IMR-90 (cell line): ENCODE measurements at regions not wholly inside any gene's neighbourhood (a gene's known extent, or its start where the extent isn't known, plus 50 kb on each side); places are given as distances from the start of the nearest gene placed in this dataset.

ENCODE experiments used
- ATAC-seq: fragments of 200-7000 bp; cut with Tn5 transposase; 2 replicates; pipeline ENCODE4 v1.9.1; 2020; ENCODE audit warnings: low read depth, mild to moderate bottlenecking, moderate library complexity
- BruUV-seq: library from RNA; stranded (reverse); fragments of 400-500 nt; replicated peaks from 2 replicates; lab custom pipeline; 2021; lab: Mats Ljungman, UMichigan
- CTCF ChIA-PET: fragments of 300-600 bp; formaldehyde crosslinking; extraction: SDS; loops from one replicate; lab custom pipeline; 2021; ENCODE audit warnings: antibody characterized with exemption; lab: Yijun Ruan, JAX
- POLR2A ChIA-PET: fragments of 300-600 bp; sonication (Branson Sonifier 250); formaldehyde crosslinking; loops from one replicate; lab custom pipeline; 2022; ENCODE audit warnings: antibody characterized with exemption; ENCODE audit not compliant: unreplicated experiment; lab: Charles Lee
- DNase-seq: peaks from one replicate; pipeline ENCODE4 v3.0.0; 2013
- H2AFZ ChIP-seq: replicated peaks from 2 replicates; pipeline ENCODE3; 2013; ENCODE audit warnings: low read length, mild to moderate bottlenecking; ENCODE audit not compliant: poor library complexity
- H2AK5ac ChIP-seq: 2 replicates; pipeline ENCODE4 v1.6.1; 2013; ENCODE audit warnings: low read depth, low read length, inconsistent platforms
- H2AK9ac ChIP-seq: replicated peaks from 2 replicates; pipeline ENCODE3; 2013; ENCODE audit warnings: mild to moderate bottlenecking, low read depth, low read length, moderate library complexity; ENCODE audit not compliant: poor library complexity
- H2BK120ac ChIP-seq: 2 replicates; pipeline ENCODE4 v1.6.1; 2013; ENCODE audit warnings: low read depth, low read length, inconsistent platforms
- H2BK15ac ChIP-seq: 3 replicates; pipeline ENCODE4 v1.6.1; 2013; ENCODE audit warnings: low read depth, low read length, inconsistent platforms
- H2BK20ac ChIP-seq: 2 replicates; pipeline ENCODE4 v1.6.1; 2013; ENCODE audit warnings: low read depth, mild to moderate bottlenecking, inconsistent platforms, low read length, moderate library complexity
- H2BK5ac ChIP-seq: 2 replicates; pipeline ENCODE4 v1.6.1; 2013; ENCODE audit warnings: mild to moderate bottlenecking, low read depth, low read length, inconsistent platforms; ENCODE audit not compliant: poor library complexity, severe bottlenecking
- H3K14ac ChIP-seq: replicated peaks from 2 replicates; pipeline ENCODE4 v1.6.1; 2013; ENCODE audit warnings: low read depth, low read length, inconsistent platforms
- H3K18ac ChIP-seq: 2 replicates; pipeline ENCODE4 v1.6.1; 2013; ENCODE audit warnings: low read depth, low read length, control low read depth
- H3K23ac ChIP-seq: 2 replicates; pipeline ENCODE4 v1.6.1; 2013; ENCODE audit warnings: low read depth, low read length, inconsistent platforms
- H3K27ac ChIP-seq: 2 replicates; pipeline ENCODE4 v1.5.1; 2013; ENCODE audit warnings: mild to moderate bottlenecking, control low read depth, low read length; ENCODE audit not compliant: insufficient read depth
- H3K27me3 ChIP-seq: 2 replicates; pipeline ENCODE4 v1.6.1; 2013; ENCODE audit warnings: low read length; ENCODE audit not compliant: control insufficient read depth, insufficient read depth
- H3K36me3 ChIP-seq: 2 replicates; pipeline ENCODE4 v1.6.1; 2013; ENCODE audit warnings: low read length, mixed read lengths; ENCODE audit not compliant: control insufficient read depth, insufficient read depth
- H3K4ac ChIP-seq: 2 replicates; pipeline ENCODE4 v1.6.1; 2013; ENCODE audit warnings: low read depth, low read length, inconsistent platforms
- H3K4me1 ChIP-seq: 2 replicates; pipeline ENCODE4 v1.6.1; 2013; ENCODE audit warnings: low read length, mixed read lengths; ENCODE audit not compliant: control insufficient read depth, insufficient read depth
- H3K4me2 ChIP-seq: 2 replicates; pipeline ENCODE4 v1.6.1; 2013; ENCODE audit warnings: low read depth, mild to moderate bottlenecking, control low read depth, low read length, moderate library complexity
- H3K4me3 ChIP-seq: 2 replicates; pipeline ENCODE4 v1.5.1; 2013; ENCODE audit warnings: low read depth, mild to moderate bottlenecking, control low read depth, low read length, moderate library complexity; ENCODE audit not compliant: insufficient read depth
- H3K56ac ChIP-seq: 2 replicates; pipeline ENCODE4 v1.6.1; 2013; ENCODE audit warnings: low read length, inconsistent platforms; ENCODE audit not compliant: insufficient read depth; ENCODE audit errors: extremely low read depth
- H3K79me1 ChIP-seq, 2 experiments: 2 replicates each; pipeline ENCODE4 v1.6.1; 2013; ENCODE audit warnings: low read length in 2 of 2, inconsistent platforms in 1 of 2, low read depth in 1 of 2
- H3K9ac ChIP-seq: 2 replicates; pipeline ENCODE4 v1.6.1; 2013; ENCODE audit warnings: low read depth, low read length, control low read depth
- H3K9me1 ChIP-seq: 2 replicates; pipeline ENCODE4 v1.6.1; 2013; ENCODE audit warnings: low read length, inconsistent platforms; ENCODE audit not compliant: insufficient read depth
- H3K9me3 ChIP-seq: 2 replicates; pipeline ENCODE4 v1.6.1; 2013; ENCODE audit warnings: low read length; ENCODE audit not compliant: control insufficient read depth, insufficient read depth
- H4K20me1 ChIP-seq: 2 replicates; pipeline ENCODE4 v1.6.1; 2013; ENCODE audit warnings: low read length, inconsistent platforms; ENCODE audit not compliant: insufficient read depth
- H4K5ac ChIP-seq: 2 replicates; pipeline ENCODE4 v1.6.1; 2013; ENCODE audit warnings: mild to moderate bottlenecking, low read depth, low read length, control low read depth
- H4K8ac ChIP-seq, 2 experiments: 2 replicates each; pipeline ENCODE4 v1.6.1; 2013; ENCODE audit warnings: low read depth in 2 of 2, low read length in 2 of 2, control low read depth in 1 of 2, inconsistent platforms in 1 of 2
- H4K91ac ChIP-seq: 2 replicates; pipeline ENCODE4 v1.6.1; 2013; ENCODE audit warnings: low read depth, low read length, inconsistent platforms; ENCODE audit not compliant: insufficient read depth
- BHLHE40 ChIP-seq: fragments of 150-350 bp; IDR thresholded peaks from 2 replicates; pipeline ENCODE4 v1.6.1; 2016; ENCODE audit warnings: mild to moderate bottlenecking, low read depth, low read length
- CEBPB ChIP-seq: IDR thresholded peaks from 2 replicates; pipeline ENCODE4 v1.6.1; 2012; ENCODE audit warnings: low read depth, low read length, improper control_type of control experiment
- CHD1 ChIP-seq: IDR thresholded peaks from 2 replicates; pipeline ENCODE4 v1.6.1; 2012; ENCODE audit warnings: low read depth, low read length, improper control_type of control experiment
- ELK1 ChIP-seq: fragments of 150-350 bp; IDR thresholded peaks from 2 replicates; pipeline ENCODE4 v1.6.1; 2016; ENCODE audit warnings: low read depth, mild to moderate bottlenecking, low read length, moderate library complexity, borderline replicate concordance
- FOS ChIP-seq: fragments of 150-350 bp; IDR thresholded peaks from 2 replicates; pipeline ENCODE4 v1.6.1; 2016; ENCODE audit warnings: low read depth, low read length
- MAFK ChIP-seq: IDR thresholded peaks from 2 replicates; pipeline ENCODE4 v1.6.1; 2012; ENCODE audit warnings: low read depth, low read length, improper control_type of control experiment
- MAZ ChIP-seq: IDR thresholded peaks from 2 replicates; pipeline ENCODE4 v1.6.1; 2012; ENCODE audit warnings: low read depth, mild to moderate bottlenecking, low read length, improper control_type of control experiment, moderate library complexity, borderline replicate concordance
- MXI1 ChIP-seq: IDR thresholded peaks from 2 replicates; pipeline ENCODE4 v1.6.1; 2012; ENCODE audit warnings: low read depth, mild to moderate bottlenecking, low read length, moderate library complexity, borderline replicate concordance
- NFE2L2 ChIP-seq: fragments of 150-350 bp; IDR thresholded peaks from 2 replicates; pipeline ENCODE4 v1.6.1; 2016; ENCODE audit warnings: low read depth, mild to moderate bottlenecking, low read length
- POLR2A ChIP-seq: IDR thresholded peaks from 2 replicates; pipeline ENCODE4 v1.6.1; 2012; ENCODE audit warnings: mild to moderate bottlenecking, low read depth, low read length
- RAD21 ChIP-seq: IDR thresholded peaks from 2 replicates; pipeline ENCODE4 v1.6.1; 2012; ENCODE audit warnings: low read length, improper control_type of control experiment
- RCOR1 ChIP-seq: IDR thresholded peaks from 2 replicates; pipeline ENCODE4 v1.6.1; 2012; ENCODE audit warnings: mild to moderate bottlenecking, low read length, improper control_type of control experiment; ENCODE audit not compliant: insufficient replicate concordance
- RFX5 ChIP-seq: IDR thresholded peaks from 2 replicates; pipeline ENCODE4 v1.8.0; 2012; ENCODE audit warnings: low read depth, mild to moderate bottlenecking, low read length, moderate library complexity
- SMC3 ChIP-seq: fragments of 150-350 bp; IDR thresholded peaks from 2 replicates; pipeline ENCODE4 v1.6.1; 2016; ENCODE audit warnings: low read depth, mild to moderate bottlenecking, antibody characterized with exemption, low read length, moderate library complexity
- USF2 ChIP-seq: fragments of 150-350 bp; IDR thresholded peaks from 2 replicates; pipeline ENCODE4 v1.6.1; 2017; ENCODE audit warnings: mild to moderate bottlenecking, antibody characterized with exemption, low read length, low read depth
- WGBS, 2 experiments: methylation state at CpG; one replicate each; pipeline versions ENCODE4 v1.1.5 to v1.1.7; 2013; ENCODE audit warnings: missing lambda C conversion rate in 2 of 2; ENCODE audit not compliant: insufficient read length in 1 of 2; ENCODE audit errors: extremely low coverage in 2 of 2; 5-methylcytosine and 5-hydroxymethylcytosine counted together
- dilution Hi-C: fragments of 300-500 bp; cut with HindIII; formaldehyde crosslinking; loops from one replicate; pipeline ENCODE4 v1.14.3; 2018; ENCODE audit warnings: low sequenced_read_pairs; ENCODE audit not compliant: unreplicated experiment
- in situ Hi-C: fragments of 300-500 bp; cut with MboI; formaldehyde crosslinking; loops from 3 replicates; pipeline ENCODE4 v1.14.3; 2019; ENCODE audit warnings: low sequenced_read_pairs, inconsistent platforms, mixed read lengths
- intact Hi-C: fragments of 100-400 bp; cut with micrococcal nuclease; formaldehyde crosslinking; loops from 2 replicates; pipeline ENCODE4 v1.10.0; 2022
- TF ChIP-seq, protein P1 (sequence below): conservative IDR thresholded peaks from 2 replicates; pipeline ENCODE4 v1.5.1; 2012; ENCODE audit warnings: mild to moderate bottlenecking, low read depth, low read length, improper control_type of control experiment

DNA sequence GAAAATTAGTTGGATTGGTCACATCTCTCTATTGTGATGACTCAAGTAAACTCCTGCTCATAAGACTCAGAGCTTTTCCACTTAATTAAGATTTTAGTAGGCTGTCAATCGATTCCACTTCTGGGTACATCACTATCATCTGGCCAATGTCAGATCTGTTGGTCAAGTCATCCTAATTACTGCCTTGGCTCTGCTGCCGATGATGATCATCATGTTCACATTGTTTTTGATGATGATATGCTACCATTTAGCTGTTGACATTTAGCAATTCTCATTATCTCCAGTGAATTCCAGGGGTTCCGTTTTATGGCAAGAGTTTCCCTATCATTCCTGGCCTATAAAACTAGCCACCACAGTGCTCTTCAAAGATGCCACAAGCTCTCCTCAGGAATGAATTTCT is 253.4 kb downstream of the IKZF2 start:
- no peak overlapping the region for H3K4ac ChIP-seq
- no TSS peak for BruUV-seq
- H3K79me1 ChIP-seq = no peaks in the 10 kb centered on the region
- H3K4me2 ChIP-seq = no peak overlapping the region
- DNase-seq (no peak), ATAC-seq (no peak)
- H2AK5ac ChIP-seq = no peak overlapping the region
- H2BK5ac ChIP-seq = no peak overlapping the region
- no peak overlapping the region for H2BK120ac ChIP-seq
- TF ChIP-seq ELK1 (no peak), CHD1 (no peak), MXI1 (no peak), SMC3 (no peak), MAFK (no peak), NFE2L2 (no peak), RCOR1 (no peak), RFX5 (no peak), FOS (no peak), RAD21 (no peak), USF2 (no peak), MAZ (no peak), CEBPB (no peak), BHLHE40 (no peak), POLR2A (no peak)
- TF ChIP-seq, protein P1, sequence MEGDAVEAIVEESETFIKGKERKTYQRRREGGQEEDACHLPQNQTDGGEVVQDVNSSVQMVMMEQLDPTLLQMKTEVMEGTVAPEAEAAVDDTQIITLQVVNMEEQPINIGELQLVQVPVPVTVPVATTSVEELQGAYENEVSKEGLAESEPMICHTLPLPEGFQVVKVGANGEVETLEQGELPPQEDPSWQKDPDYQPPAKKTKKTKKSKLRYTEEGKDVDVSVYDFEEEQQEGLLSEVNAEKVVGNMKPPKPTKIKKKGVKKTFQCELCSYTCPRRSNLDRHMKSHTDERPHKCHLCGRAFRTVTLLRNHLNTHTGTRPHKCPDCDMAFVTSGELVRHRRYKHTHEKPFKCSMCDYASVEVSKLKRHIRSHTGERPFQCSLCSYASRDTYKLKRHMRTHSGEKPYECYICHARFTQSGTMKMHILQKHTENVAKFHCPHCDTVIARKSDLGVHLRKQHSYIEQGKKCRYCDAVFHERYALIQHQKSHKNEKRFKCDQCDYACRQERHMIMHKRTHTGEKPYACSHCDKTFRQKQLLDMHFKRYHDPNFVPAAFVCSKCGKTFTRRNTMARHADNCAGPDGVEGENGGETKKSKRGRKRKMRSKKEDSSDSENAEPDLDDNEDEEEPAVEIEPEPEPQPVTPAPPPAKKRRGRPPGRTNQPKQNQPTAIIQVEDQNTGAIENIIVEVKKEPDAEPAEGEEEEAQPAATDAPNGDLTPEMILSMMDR = no peak
- no peak overlapping the region for H4K91ac ChIP-seq
- no peak overlapping the region for H4K8ac ChIP-seq
- no peaks in the 10 kb centered on the region for H3K27me3 ChIP-seq
- ChIA-PET POLR2A (no interaction called here), CTCF (no interaction called here)
- no peak overlapping the region for H3K14ac ChIP-seq
- H3K23ac ChIP-seq = no peak overlapping the region
- in situ Hi-C loops (loop anchor here (10.0 kb wide), 2 partner anchors 123 to 213 kb away; no protein-coding TSS in a partner anchor), intact Hi-C loops (no loop called here), dilution Hi-C loops (no loop called here)
- H3K56ac ChIP-seq = no peak overlapping the region
- H3K4me3 ChIP-seq = no peak overlapping the region
- no peak overlapping the region for H2AFZ ChIP-seq
- H3K27ac ChIP-seq = no peak overlapping the region
- H3K18ac ChIP-seq = no peak overlapping the region
- no peak overlapping the region for H2BK20ac ChIP-seq
- 100% methylated on average over 1 of the region's 3 CpGs; no CpG with 5 or more reads in 1 of the 2 experiments for WGBS, 2 experiments
- H4K5ac ChIP-seq = no peak overlapping the region
- no peaks in the 10 kb centered on the region for H3K9me3 ChIP-seq
- no peaks in the 10 kb centered on the region for H3K9me1 ChIP-seq
- no peaks in the 10 kb centered on the region for H4K20me1 ChIP-seq
- no peak overlapping the region for H3K9ac ChIP-seq
- no peak overlapping the region for H2BK15ac ChIP-seq
- H3K4me1 ChIP-seq = no peaks in the 10 kb centered on the region
- no peak overlapping the region for H2AK9ac ChIP-seq
- no peaks in the 10 kb centered on the region for H3K36me3 ChIP-seq
